ENCODE measurements at regions not wholly inside any gene's neighbourhood (a gene's known extent, or its start where the extent isn't known, plus 50 kb on each side); places are given as distances from the start of the nearest gene placed in this dataset.

DNA sequence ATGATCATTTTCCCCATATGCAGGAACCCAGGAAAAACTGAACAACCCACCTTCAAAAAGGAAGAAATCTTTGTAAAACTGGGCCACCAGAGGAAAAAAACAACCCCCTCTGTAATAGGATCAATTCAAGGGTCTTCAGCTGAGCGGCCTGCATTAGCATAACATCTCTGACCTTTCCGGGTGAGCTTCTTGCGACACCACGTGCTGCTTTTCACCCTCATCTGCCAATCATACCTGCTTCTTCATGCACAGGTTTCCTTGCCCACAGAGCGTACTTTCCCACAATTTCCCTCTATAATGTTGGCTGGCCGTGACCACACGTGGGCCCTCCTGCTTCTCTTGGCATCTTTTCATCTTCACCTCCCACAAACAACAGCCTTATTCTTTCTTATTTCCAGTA is 284.3 kb upstream of the NEBL start:
- TF ChIP-seq PHF8 (conservative IDR thresholded peaks at IDR 0.05; ENCODE audit: low read depth, low read length) (no peak), RBBP5 (IDR thresholded peaks at IDR 0.05; ENCODE audit: borderline replicate concordance, low read depth, low read length) (no peak), POLR2AphosphoS5 (IDR thresholded peaks at IDR 0.05; ENCODE audit: low read depth, low read length) (no peak), GABPA (IDR thresholded peaks at IDR 0.05; ENCODE audit: borderline replicate concordance, insufficient read depth, low read length) (no peak), JUN (IDR thresholded peaks at IDR 0.05; ENCODE audit: low read depth, low read length) (no peak)
